ENCODE measurements at regions not wholly inside any gene's neighbourhood (a gene's known extent, or its start where the extent isn't known, plus 50 kb on each side); places are given as distances from the start of the nearest gene placed in this dataset.
"Not testable (repeated sequence)": the region's sequence is repeated elsewhere in the genome, so short reads cannot be mapped to it uniquely, and the experiment has no call there.

- H3K27ac Mint-ChIP-seq; H3K27me3 Mint-ChIP-seq; intact Hi-C loops (cut with micrococcal nuclease); H3K36me3 Mint-ChIP-seq (ENCODE audit: low read depth); H3K9me3 Mint-ChIP-seq; H3K4me3 Mint-ChIP-seq; H3K4me1 Mint-ChIP-seq: not testable (repeated sequence)
- DNase-seq, result peak; percentile 40
These were observed 389.2 kb downstream of the ZNF716 start for GRCh38 chr7:57839152-57839551.

GRCh38 chr7:57867884-57868701 is 418.1 kb downstream of the ZNF716 start:
- Mint-ChIP-seq H3K27me3 (peaks cover 10% of the 10 kb centered on the region), H3K4me3 (no peak overlapping the region), H3K9me3 (peaks cover 16% of the 10 kb centered on the region), H3K4me1 (no peaks in the 10 kb centered on the region), H3K36me3 (ENCODE audit: low read depth) (peaks cover 4% of the 10 kb centered on the region), H3K27ac (no peak overlapping the region)
- intact Hi-C loops (cut with micrococcal nuclease), result loop anchor here (10.0 kb wide), 1 partner anchor 183 kb away; no protein-coding TSS in a partner anchor
- DNase-seq, result no peak

- peak overlapping the region; percentile 34 for H3K27ac Mint-ChIP-seq
- DNase-seq, result no peak
- peaks cover 4% of the 10 kb centered on the region for H3K36me3 Mint-ChIP-seq (ENCODE audit: low read depth)
- H3K4me3 Mint-ChIP-seq, result no peak overlapping the region
- peaks cover 16% of the 10 kb centered on the region for H3K9me3 Mint-ChIP-seq
- intact Hi-C loops (cut with micrococcal nuclease), result loop anchor here (10.0 kb wide), 1 partner anchor 184 kb away; no protein-coding TSS in a partner anchor
- H3K4me1 Mint-ChIP-seq, result no peaks in the 10 kb centered on the region
- H3K27me3 Mint-ChIP-seq, result peaks cover 10% of the 10 kb centered on the region
These were observed 418.9 kb downstream of the ZNF716 start for GRCh38 chr7:57868771-57869483.
